Pancreas (tissue), 10 donors: ENCODE measurements at regions not wholly inside any gene's neighbourhood (a gene's known extent, or its start where the extent isn't known, plus 50 kb on each side); places are given as distances from the start of the nearest gene placed in this dataset.
"Not testable (repeated sequence)": the region's sequence is repeated elsewhere in the genome, so short reads cannot be mapped to it uniquely, and the experiment has no call there.

Experiments used
- ATAC-seq, 4 donors: fragments of 200-7000 bp; cut with Tn5 transposase; one replicate each; pipeline versions ENCODE4 v1.8.0 to v1.9.1; 2020; ENCODE audit warnings: mild to moderate bottlenecking in 4 of 4, moderate library complexity in 4 of 4
- DNase-seq, 6 donors: peaks; one replicate each; pipeline ENCODE4 v3.0.0-alpha.2; 2020
- FAIRE-seq: peaks from 2 replicates; lab custom pipeline; 2012; peaks lifted over from hg19 to GRCh38; lab: Jason Lieb, UNC
- H3K27ac ChIP-seq, 4 donors: fragments of 200-600 bp; sonication (generic); 1 replicate in 3 of 4; 2 replicates in 1 of 4; pipeline versions ENCODE4 v1.5.0 to v1.8.0; 2020
- H3K27me3 ChIP-seq, 4 donors: fragments of 200-600 bp; one replicate each; pipeline ENCODE4 v1.8.0; 2021
- H3K36me3 ChIP-seq, 3 donors: fragments of 200-600 bp; sonication (generic) in 1 of 3; one replicate each; pipeline versions ENCODE4 v1.5.0 to v1.8.0; 2020 to 2021
- H3K4me1 ChIP-seq, 3 donors: fragments of 200-600 bp; one replicate each; pipeline ENCODE4 v1.8.0; 2021
- H3K4me3 ChIP-seq, 4 donors: fragments of 200-600 bp; sonication (generic) in 2 of 4; one replicate each; pipeline versions ENCODE4 v1.5.0 to v1.8.0; 2020 to 2021
- H3K9me3 ChIP-seq, 4 donors: fragments of 200-600 bp; one replicate each; pipeline ENCODE4 v1.8.0; 2021
- WGBS, 2 donors: extraction: QIAGEN DNeasy Blood & Tissue Kit; methylation state at CpG; one replicate each; pipeline ENCODE4 v1.1.7; 2013; 5-methylcytosine and 5-hydroxymethylcytosine counted together
- intact Hi-C, 3 donors: fragments of 100-400 bp; cut with DNase I; formaldehyde crosslinking; loops; one replicate each; pipeline versions ENCODE4 v1.11.1 to v1.14.2; 2022
- TF ChIP-seq, protein P1 (sequence below), 4 donors: fragments of 200-600 bp; sonication (generic) in 3 of 4; IDR thresholded peaks; one replicate each; pipeline versions ENCODE4 v1.5.0 to v1.8.0; 2021; ENCODE audit warnings: antibody characterized with exemption in 4 of 4
- donor health status: healthy with polysubstance abuse.
- donor health status: DM: no; HTN: no; CAD: no; lungs with moderate emphysema.
- donor health status: DM: no; HTN: no; CAD: no.
- donor health status: control.
- donor health status: control.
- donor health status: Bipolar disorder and iron deficiency.
- donor health status: DM: yes; HTN: yes; CAD: no.
- donor health status: DM: no; HTN: no; CAD: no.
- donor health status: DM: no; HTN: no; CAD: no.
- donor health status: DM: yes; HTN: yes; CAD: no.

- Histone ChIP-seq H3K27me3 (no peaks in the 10 kb centered on the region), H3K4me3 (no peak overlapping the region), H3K4me1 (no peaks in the 10 kb centered on the region), H3K36me3 (no peaks in the 10 kb centered on the region), H3K27ac (no peak overlapping the region), H3K9me3 (no peaks in the 10 kb centered on the region)
- ATAC-seq (no peak), DNase-seq (no peak), FAIRE-seq (no peak)
- TF ChIP-seq, protein P1, sequence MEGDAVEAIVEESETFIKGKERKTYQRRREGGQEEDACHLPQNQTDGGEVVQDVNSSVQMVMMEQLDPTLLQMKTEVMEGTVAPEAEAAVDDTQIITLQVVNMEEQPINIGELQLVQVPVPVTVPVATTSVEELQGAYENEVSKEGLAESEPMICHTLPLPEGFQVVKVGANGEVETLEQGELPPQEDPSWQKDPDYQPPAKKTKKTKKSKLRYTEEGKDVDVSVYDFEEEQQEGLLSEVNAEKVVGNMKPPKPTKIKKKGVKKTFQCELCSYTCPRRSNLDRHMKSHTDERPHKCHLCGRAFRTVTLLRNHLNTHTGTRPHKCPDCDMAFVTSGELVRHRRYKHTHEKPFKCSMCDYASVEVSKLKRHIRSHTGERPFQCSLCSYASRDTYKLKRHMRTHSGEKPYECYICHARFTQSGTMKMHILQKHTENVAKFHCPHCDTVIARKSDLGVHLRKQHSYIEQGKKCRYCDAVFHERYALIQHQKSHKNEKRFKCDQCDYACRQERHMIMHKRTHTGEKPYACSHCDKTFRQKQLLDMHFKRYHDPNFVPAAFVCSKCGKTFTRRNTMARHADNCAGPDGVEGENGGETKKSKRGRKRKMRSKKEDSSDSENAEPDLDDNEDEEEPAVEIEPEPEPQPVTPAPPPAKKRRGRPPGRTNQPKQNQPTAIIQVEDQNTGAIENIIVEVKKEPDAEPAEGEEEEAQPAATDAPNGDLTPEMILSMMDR (IDR thresholded peaks at IDR 0.05): no peak
- intact Hi-C loops: no loop called here
- WGBS, 2 donors: 73 to 80% methylated on average over 3 of the region's 3 CpGs
Observed at GRCh38 chr6:82786248-82786647, 279.4 kb downstream of the UBE3D start.

- DNase-seq (no peak), ATAC-seq (no peak), FAIRE-seq (no peak)
- TF ChIP-seq, protein P1 (IDR thresholded peaks at IDR 0.05): no peak
- WGBS, 2 donors: 37 to 47% methylated on average over 1 of the region's 1 CpG
- intact Hi-C loops: no loop called here
- Histone ChIP-seq H3K27ac (no peak overlapping the region), H3K9me3 (no peaks in the 10 kb centered on the region), H3K4me3 (no peak overlapping the region), H3K27me3 (no peaks in the 10 kb centered on the region), H3K4me1 (no peaks in the 10 kb centered on the region), H3K36me3 (no peaks in the 10 kb centered on the region)
Observed at GRCh38 chr6:82795940-82796339, 269.7 kb downstream of the UBE3D start.

- intact Hi-C loops: no loop called here
- DNase-seq (no peak), ATAC-seq (no peak), FAIRE-seq (no peak)
- Histone ChIP-seq H3K4me3 (no peak overlapping the region), H3K4me1 (no peaks in the 10 kb centered on the region), H3K27me3 (no peaks in the 10 kb centered on the region), H3K9me3 (no peaks in the 10 kb centered on the region), H3K27ac (no peak overlapping the region), H3K36me3 (no peaks in the 10 kb centered on the region)
- 71 to 80% methylated on average over 2 of the region's 2 CpGs for WGBS, 2 donors
- TF ChIP-seq, protein P1 (IDR thresholded peaks at IDR 0.05): no peak
Observed at GRCh38 chr6:82801083-82801482, 264.6 kb downstream of the UBE3D start.

- H3K36me3 ChIP-seq, ATAC-seq, FAIRE-seq, H3K9me3 ChIP-seq, H3K27ac ChIP-seq, H3K4me3 ChIP-seq, H3K4me1 ChIP-seq, DNase-seq, H3K27me3 ChIP-seq, intact Hi-C loops: not testable (repeated sequence)
Observed at GRCh38 chr6:82816243-82816642, 249.4 kb downstream of the UBE3D start.

- H3K4me3 ChIP-seq: no peak overlapping the region
- H3K36me3 ChIP-seq: no peaks in the 10 kb centered on the region
- no peaks in the 10 kb centered on the region for H3K9me3 ChIP-seq
- 53 to 65% methylated on average over 3 of the region's 3 CpGs for WGBS, 2 donors
- TF ChIP-seq, protein P1 (IDR thresholded peaks at IDR 0.05): no peak
- intact Hi-C loops: no loop called here
- DNase-seq (no peak), ATAC-seq (no peak), FAIRE-seq (no peak)
- H3K27me3 ChIP-seq: no peaks in the 10 kb centered on the region
- no peaks in the 10 kb centered on the region for H3K4me1 ChIP-seq
- H3K27ac ChIP-seq: no peak overlapping the region
Observed at GRCh38 chr6:82818727-82819126, 246.9 kb downstream of the UBE3D start.

DNA sequence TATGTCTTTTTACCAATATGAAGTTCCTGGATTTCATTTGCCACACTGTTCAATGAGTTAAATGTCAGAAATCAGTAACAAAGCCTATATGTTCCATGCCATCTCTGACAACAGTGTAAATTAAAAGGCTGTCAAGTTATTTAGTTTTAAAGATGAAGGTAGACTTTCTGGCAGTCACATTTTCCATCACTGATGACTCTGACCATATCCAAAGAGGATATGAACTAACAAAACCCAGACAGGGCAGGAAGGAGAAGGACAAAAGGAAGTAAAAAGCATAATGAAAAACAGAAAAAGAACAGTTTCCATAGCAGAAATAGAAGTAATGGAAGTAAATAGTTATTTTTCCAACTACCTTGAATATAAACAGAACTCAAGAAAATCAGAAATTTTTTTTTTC is 242.3 kb downstream of the UBE3D start:
- TF ChIP-seq, protein P1 (IDR thresholded peaks at IDR 0.05): no peak
- intact Hi-C loops: no loop called here

More for the DNA sequence above, 242.3 kb downstream of the UBE3D start:
- no peak for DNase-seq
- Histone ChIP-seq H3K9me3 (no peaks in the 10 kb centered on the region), H3K4me3 (no peak overlapping the region), H3K4me1 (no peaks in the 10 kb centered on the region), H3K36me3 (no peaks in the 10 kb centered on the region), H3K27ac (no peak overlapping the region), H3K27me3 (no peaks in the 10 kb centered on the region)
- no peak for ATAC-seq
- no peak for FAIRE-seq
